PC-9 (cell line): ENCODE measurements at regions not wholly inside any gene's neighbourhood (a gene's known extent, or its start where the extent isn't known, plus 50 kb on each side); places are given as distances from the start of the nearest gene placed in this dataset.

Experiments used
- BruUV-seq: library from RNA; stranded (reverse); fragments of 400-500 nt; replicated peaks from 2 replicates; lab custom pipeline; 2021; lab: Mats Ljungman, UMichigan
- CTCF ChIA-PET: fragments of 300-600 bp; sonication (Branson Sonifier 250); formaldehyde crosslinking; loops from one replicate; lab custom pipeline; 2022; ENCODE audit warnings: antibody characterized with exemption; lab: Charles Lee
- POLR2A ChIA-PET: fragments of 300-600 bp; sonication (Branson Sonifier 250); formaldehyde crosslinking; loops from one replicate; lab custom pipeline; 2022; ENCODE audit warnings: antibody characterized with exemption; ENCODE audit not compliant: unreplicated experiment; lab: Charles Lee
- DNase-seq, 2 experiments: peaks; one replicate each; pipeline versions ENCODE4 v3.0.0 to v3.0.0-alpha.2; 2015 to 2022; ENCODE audit warnings: mixed read lengths in 1 of 2
- H2AFZ ChIP-seq: fragments of 200-600 bp; sonication (generic); 2 replicates; pipeline ENCODE4 v1.8.1; 2017; ENCODE audit warnings: antibody characterized with exemption
- H3F3A ChIP-seq: fragments of 200-600 bp; sonication (generic); 2 replicates; pipeline ENCODE4 v1.8.1; 2017; ENCODE audit warnings: antibody characterized with exemption, mild to moderate bottlenecking, low read depth; ENCODE audit not compliant: insufficient read depth
- H3K27ac ChIP-seq: fragments of 200-600 bp; sonication (generic); 2 replicates; pipeline ENCODE4 v1.6.1; 2016; ENCODE audit warnings: mixed run types
- H3K27me3 ChIP-seq: fragments of 200-600 bp; sonication (generic); 2 replicates; pipeline ENCODE4 v1.6.1; 2016; ENCODE audit warnings: low read depth, mixed run types; ENCODE audit not compliant: insufficient read depth
- H3K36me3 ChIP-seq: fragments of 200-600 bp; sonication (generic); 2 replicates; pipeline ENCODE4 v1.6.1; 2016; ENCODE audit warnings: low read depth, mixed run types
- H3K4me1 ChIP-seq: fragments of 200-600 bp; sonication (generic); replicated peaks from 2 replicates; pipeline ENCODE4 v1.6.1; 2016; ENCODE audit warnings: mixed run types; ENCODE audit not compliant: insufficient read depth
- H3K4me2 ChIP-seq: fragments of 200-600 bp; sonication (generic); 2 replicates; pipeline ENCODE4 v1.6.1; 2017; ENCODE audit warnings: mixed run types
- H3K4me3 ChIP-seq: fragments of 200-600 bp; sonication (generic); 2 replicates; pipeline ENCODE4 v1.6.1; 2016; ENCODE audit warnings: mixed run types
- H3K79me2 ChIP-seq: fragments of 200-600 bp; sonication (generic); 2 replicates; pipeline ENCODE4 v1.6.1; 2017; ENCODE audit warnings: low read depth, mixed run types
- H3K9me2 ChIP-seq: fragments of 200-600 bp; sonication (generic); 2 replicates; pipeline ENCODE4 v1.8.1; 2017; ENCODE audit warnings: mild to moderate bottlenecking; ENCODE audit not compliant: insufficient read depth
- H3K9me3 ChIP-seq: fragments of 200-600 bp; sonication (generic); 2 replicates; pipeline ENCODE4 v1.8.1; 2016; ENCODE audit warnings: low read depth; ENCODE audit not compliant: insufficient read depth
- H4K20me1 ChIP-seq: fragments of 200-600 bp; sonication (generic); 2 replicates; pipeline ENCODE4 v1.8.1; 2017; ENCODE audit not compliant: insufficient read depth
- CTCF ChIP-seq: fragments of 200-600 bp; sonication (generic); conservative IDR thresholded peaks from 2 replicates; pipeline ENCODE4 v1.6.1; 2017; ENCODE audit warnings: mixed run types, antibody characterized with exemption, mild to moderate bottlenecking, moderate library complexity
- EZH2 ChIP-seq: fragments of 200-600 bp; sonication (generic); IDR thresholded peaks from 2 replicates; pipeline ENCODE4 v1.8.0; 2017; ENCODE audit warnings: antibody characterized with exemption, low read depth
- intact Hi-C: fragments of 100-400 bp; cut with micrococcal nuclease; formaldehyde crosslinking; loops from one replicate; pipeline ENCODE4 v1.10.0; 2022; ENCODE audit not compliant: unreplicated experiment

- Histone ChIP-seq H3K79me2 (no peaks in the 10 kb centered on the region), H3K9me3 (no peaks in the 10 kb centered on the region), H2AFZ (no peak overlapping the region), H3F3A (no peaks in the 10 kb centered on the region), H3K9me2 (no peaks in the 10 kb centered on the region), H3K4me1 (no peaks in the 10 kb centered on the region), H3K4me3 (no peak overlapping the region), H3K4me2 (no peak overlapping the region), H3K27me3 (no peaks in the 10 kb centered on the region), H4K20me1 (no peaks in the 10 kb centered on the region), H3K27ac (no peak overlapping the region), H3K36me3 (no peaks in the 10 kb centered on the region)
- TF ChIP-seq CTCF (no peak), EZH2 (no peak)
- intact Hi-C loops: no loop called here
- ChIA-PET CTCF (no interaction called here), POLR2A (no interaction called here)
- no peak for DNase-seq
- BruUV-seq: no TSS peak
These were observed 155.7 kb upstream of the STEAP1 start for GRCh38 chr7:89998554-89998953.

- no peak overlapping the region for H2AFZ ChIP-seq
- H3F3A ChIP-seq: no peaks in the 10 kb centered on the region
- no TSS peak for BruUV-seq
- H3K9me2 ChIP-seq: no peaks in the 10 kb centered on the region
- no peak for DNase-seq
- no peak overlapping the region for H3K4me3 ChIP-seq
- intact Hi-C loops: no loop called here
- ChIA-PET POLR2A (no interaction called here), CTCF (no interaction called here)
- H4K20me1 ChIP-seq: no peaks in the 10 kb centered on the region
- TF ChIP-seq CTCF (no peak), EZH2 (no peak)
- no peaks in the 10 kb centered on the region for H3K79me2 ChIP-seq
- no peak overlapping the region for H3K4me2 ChIP-seq
- no peaks in the 10 kb centered on the region for H3K27me3 ChIP-seq
- H3K36me3 ChIP-seq: no peaks in the 10 kb centered on the region
- no peak overlapping the region for H3K27ac ChIP-seq
- no peaks in the 10 kb centered on the region for H3K9me3 ChIP-seq
- no peaks in the 10 kb centered on the region for H3K4me1 ChIP-seq
These were observed 148.4 kb upstream of the STEAP1 start for GRCh38 chr7:90005836-90006235.

GRCh38 chr7:90007001-90007654 is 147.1 kb upstream of the STEAP1 start:
- CTCF ChIA-PET: no interaction called here
- DNase-seq: no peak
- Histone ChIP-seq H4K20me1 (no peaks in the 10 kb centered on the region), H3K79me2 (no peaks in the 10 kb centered on the region), H3K27me3 (no peaks in the 10 kb centered on the region), H2AFZ (no peak overlapping the region), H3K4me2 (no peak overlapping the region), H3F3A (no peaks in the 10 kb centered on the region), H3K4me3 (no peak overlapping the region), H3K4me1 (no peaks in the 10 kb centered on the region), H3K27ac (no peak overlapping the region), H3K9me2 (no peaks in the 10 kb centered on the region), H3K36me3 (no peaks in the 10 kb centered on the region), H3K9me3 (no peaks in the 10 kb centered on the region)
- TF ChIP-seq EZH2 (no peak), CTCF (no peak)
- POLR2A ChIA-PET: no interaction called here
- intact Hi-C loops: no loop called here
- no TSS peak for BruUV-seq
